Gastroesophageal sphincter (tissue), 4 donors: ENCODE measurements at regions not wholly inside any gene's neighbourhood (a gene's known extent, or its start where the extent isn't known, plus 50 kb on each side); places are given as distances from the start of the nearest gene placed in this dataset.

ENCODE experiments used
- ATAC-seq: fragments of 150-250 bp; one replicate; pipeline ENCODE4 v1.9.1; 2016; ENCODE audit warnings: mild to moderate bottlenecking, moderate library complexity
- H3K27ac ChIP-seq, 4 donors: fragments of 200-600 bp; sonication (generic) in 3 of 4; 1 replicate in 3 of 4; 2 replicates in 1 of 4; pipeline ENCODE4 v1.5.1; 2016 to 2019
- H3K27me3 ChIP-seq: fragments of 200-600 bp; sonication (generic); one replicate; pipeline ENCODE4 v1.5.1; 2019
- H3K36me3 ChIP-seq, 2 donors: fragments of 200-600 bp; sonication (generic); one replicate each; pipeline ENCODE4 v1.5.1; 2019; ENCODE audit warnings: control low read depth in 1 of 2
- H3K4me1 ChIP-seq, 3 donors: fragments of 200-600 bp; sonication (generic); 1 replicate in 2 of 3; 2 replicates in 1 of 3; pipeline ENCODE4 v1.5.1; 2016 to 2019; ENCODE audit warnings: control low read depth in 2 of 3
- H3K4me3 ChIP-seq, 2 donors: fragments of 200-600 bp; sonication (generic); one replicate each; pipeline ENCODE4 v1.5.1; 2019; ENCODE audit warnings: mild to moderate bottlenecking in 1 of 2, moderate library complexity in 1 of 2
- H3K9me3 ChIP-seq, 3 donors: fragments of 200-600 bp; sonication (generic); one replicate each; pipeline ENCODE4 v1.5.1; 2017 to 2019; ENCODE audit warnings: control low read depth in 2 of 3
- EP300 ChIP-seq: sonication (generic); formaldehyde crosslinking; IDR thresholded peaks from one replicate; pipeline ENCODE4 v1.6.1; 2017; ENCODE audit warnings: antibody characterized with exemption, mild to moderate bottlenecking
- POLR2A ChIP-seq, 2 donors: fragments of 450-650 bp; IDR thresholded peaks; one replicate each; pipeline ENCODE4 v1.6.1; 2017; ENCODE audit warnings: antibody characterized with exemption in 2 of 2, mild to moderate bottlenecking in 2 of 2, moderate library complexity in 1 of 2
- POLR2AphosphoS5 ChIP-seq: sonication (generic); formaldehyde crosslinking; IDR thresholded peaks from one replicate; pipeline ENCODE4 v1.6.1; 2017; ENCODE audit warnings: antibody characterized with exemption
- WGBS, 2 donors: methylation state at CpG; one replicate each; pipeline ENCODE4 v1.1.5; 2018; ENCODE audit warnings: low coverage in 1 of 2; 5-methylcytosine and 5-hydroxymethylcytosine counted together
- TF ChIP-seq, protein P1 (sequence below), 4 experiments: fragments of 200-600 bp in 2 of 4; fragments of 450-650 bp in 2 of 4; sonication (generic) in 1 of 4; IDR thresholded peaks; one replicate each; pipeline ENCODE4 v1.5.1; 2017 to 2019; ENCODE audit warnings: antibody characterized with exemption in 4 of 4, mild to moderate bottlenecking in 2 of 4, moderate library complexity in 2 of 4

DNA sequence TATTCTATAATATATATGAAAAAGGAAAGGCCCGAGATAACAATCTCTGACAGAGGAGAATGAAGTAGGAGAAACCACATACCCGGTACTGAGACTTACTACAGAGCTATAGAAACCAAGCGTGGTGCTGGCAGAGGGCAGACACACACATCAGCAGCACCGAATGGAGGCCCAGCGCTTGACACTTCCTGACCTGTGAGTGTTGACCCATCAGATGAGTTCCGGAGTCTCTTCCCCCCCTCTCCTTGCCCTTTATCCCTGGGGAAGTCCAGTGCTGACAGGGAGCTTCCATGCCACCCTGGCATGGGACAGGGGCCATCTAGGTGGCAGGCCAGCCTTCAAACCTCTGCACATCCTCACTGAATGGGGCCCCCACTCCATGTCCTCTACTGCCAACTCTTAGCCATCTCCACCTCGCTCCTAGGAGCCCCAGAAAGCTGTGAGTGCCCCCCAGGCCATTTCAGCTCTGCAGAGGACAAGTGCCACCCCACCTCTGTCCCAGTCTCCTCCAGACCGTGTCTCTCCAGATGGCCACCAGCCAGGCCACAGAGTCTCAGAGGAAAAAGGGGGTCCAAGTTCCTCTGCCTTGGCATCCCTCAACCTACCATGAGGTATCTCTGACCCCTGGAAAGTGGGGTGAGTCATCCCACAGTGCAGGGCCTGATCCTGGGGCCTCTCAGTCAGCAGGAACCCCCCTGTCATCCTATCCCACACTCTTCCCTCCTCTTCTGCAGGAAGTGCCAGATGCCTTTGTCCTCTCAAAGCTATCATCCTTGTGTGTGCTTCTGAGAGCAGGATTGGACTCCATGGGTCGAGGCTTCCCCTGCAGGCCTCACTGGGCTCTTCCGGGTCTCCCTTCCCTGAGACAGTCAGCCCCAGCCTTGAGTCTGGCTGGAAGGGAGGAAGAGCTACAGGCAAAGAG lies 116.5 kb upstream of the ALDH1A3 start:
- WGBS, 2 donors: 85 to 88% methylated on average over 2 to 8 of the region's 10 CpGs
- H3K27me3 ChIP-seq: peaks cover 5% of the 10 kb centered on the region
- H3K36me3 ChIP-seq: no peaks in the 10 kb centered on the region
- H3K9me3 ChIP-seq: no peaks in the 10 kb centered on the region
- H3K4me3 ChIP-seq: no peak overlapping the region
- H3K4me1 ChIP-seq: peaks cover 0 to 15% (median 0%) of the 10 kb centered on the region in 3 donors
- ATAC-seq: no peak
- TF ChIP-seq EP300 (no peak), POLR2AphosphoS5 (no peak), POLR2A (IDR thresholded peaks at IDR 0.05) (no peak)
- TF ChIP-seq, protein P1, sequence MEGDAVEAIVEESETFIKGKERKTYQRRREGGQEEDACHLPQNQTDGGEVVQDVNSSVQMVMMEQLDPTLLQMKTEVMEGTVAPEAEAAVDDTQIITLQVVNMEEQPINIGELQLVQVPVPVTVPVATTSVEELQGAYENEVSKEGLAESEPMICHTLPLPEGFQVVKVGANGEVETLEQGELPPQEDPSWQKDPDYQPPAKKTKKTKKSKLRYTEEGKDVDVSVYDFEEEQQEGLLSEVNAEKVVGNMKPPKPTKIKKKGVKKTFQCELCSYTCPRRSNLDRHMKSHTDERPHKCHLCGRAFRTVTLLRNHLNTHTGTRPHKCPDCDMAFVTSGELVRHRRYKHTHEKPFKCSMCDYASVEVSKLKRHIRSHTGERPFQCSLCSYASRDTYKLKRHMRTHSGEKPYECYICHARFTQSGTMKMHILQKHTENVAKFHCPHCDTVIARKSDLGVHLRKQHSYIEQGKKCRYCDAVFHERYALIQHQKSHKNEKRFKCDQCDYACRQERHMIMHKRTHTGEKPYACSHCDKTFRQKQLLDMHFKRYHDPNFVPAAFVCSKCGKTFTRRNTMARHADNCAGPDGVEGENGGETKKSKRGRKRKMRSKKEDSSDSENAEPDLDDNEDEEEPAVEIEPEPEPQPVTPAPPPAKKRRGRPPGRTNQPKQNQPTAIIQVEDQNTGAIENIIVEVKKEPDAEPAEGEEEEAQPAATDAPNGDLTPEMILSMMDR (IDR thresholded peaks at IDR 0.05): no peak
- no peak overlapping the region for H3K27ac ChIP-seq

DNA sequence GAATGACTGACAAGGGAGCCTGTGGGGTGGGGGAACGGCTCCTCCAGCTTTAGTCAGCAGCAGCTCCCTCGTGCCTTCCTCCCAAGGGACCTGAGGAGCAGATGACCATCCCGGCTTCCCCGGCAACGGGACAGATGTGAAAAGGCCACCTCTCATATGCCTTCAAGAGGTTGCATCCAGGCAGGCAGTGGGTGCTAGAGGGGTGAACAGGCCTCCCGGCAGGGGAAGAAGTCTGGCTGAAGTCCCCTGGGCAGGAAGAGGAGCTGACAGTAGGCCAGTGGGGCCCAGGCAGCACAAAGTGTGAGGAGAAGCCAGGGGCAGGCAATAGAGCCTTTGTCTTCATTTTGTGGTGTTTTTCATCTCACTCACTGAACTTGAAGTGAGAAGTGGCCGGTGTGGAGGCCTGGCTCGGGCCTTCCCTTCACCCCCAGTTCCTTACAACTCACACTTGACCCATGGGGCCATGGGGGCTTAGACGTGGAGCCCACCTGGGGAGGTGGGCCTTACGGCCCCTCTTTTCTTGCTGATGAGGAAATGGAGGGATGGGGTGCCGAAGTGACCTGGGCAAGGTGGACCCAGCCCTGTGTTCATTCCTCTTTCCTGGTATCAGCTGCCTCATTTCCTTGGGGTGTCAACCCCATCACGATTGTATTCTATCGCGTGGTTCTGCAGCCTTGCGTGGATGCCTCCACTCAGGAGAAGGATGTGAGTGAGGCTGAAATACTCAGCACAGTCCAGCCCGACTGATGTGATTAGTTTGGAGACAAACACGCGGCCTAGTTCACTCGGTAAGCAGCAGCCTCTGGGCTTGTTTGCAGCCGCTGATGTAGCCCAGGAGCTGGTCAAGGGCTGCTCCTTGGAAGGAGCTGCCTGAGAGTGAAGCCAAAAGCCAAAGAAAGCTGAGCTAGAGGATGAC lies 115.5 kb upstream of the ALDH1A3 start:
- no peak for ATAC-seq
- Histone ChIP-seq H3K27me3 (peaks cover 9% of the 10 kb centered on the region), H3K4me3 (no peak overlapping the region), H3K36me3 (no peaks in the 10 kb centered on the region), H3K27ac (no peak overlapping the region), H3K4me1 (peaks cover 0 to 10% (median 0%) of the 10 kb centered on the region in 3 donors), H3K9me3 (no peaks in the 10 kb centered on the region)
- TF ChIP-seq POLR2AphosphoS5: no peak
- TF ChIP-seq EP300: no peak
- TF ChIP-seq POLR2A (IDR thresholded peaks at IDR 0.05): no peak
- TF ChIP-seq, protein P1 (IDR thresholded peaks at IDR 0.05): no peak
- 80 to 87% methylated on average over 3 to 13 of the region's 20 CpGs for WGBS, 2 donors

DNA sequence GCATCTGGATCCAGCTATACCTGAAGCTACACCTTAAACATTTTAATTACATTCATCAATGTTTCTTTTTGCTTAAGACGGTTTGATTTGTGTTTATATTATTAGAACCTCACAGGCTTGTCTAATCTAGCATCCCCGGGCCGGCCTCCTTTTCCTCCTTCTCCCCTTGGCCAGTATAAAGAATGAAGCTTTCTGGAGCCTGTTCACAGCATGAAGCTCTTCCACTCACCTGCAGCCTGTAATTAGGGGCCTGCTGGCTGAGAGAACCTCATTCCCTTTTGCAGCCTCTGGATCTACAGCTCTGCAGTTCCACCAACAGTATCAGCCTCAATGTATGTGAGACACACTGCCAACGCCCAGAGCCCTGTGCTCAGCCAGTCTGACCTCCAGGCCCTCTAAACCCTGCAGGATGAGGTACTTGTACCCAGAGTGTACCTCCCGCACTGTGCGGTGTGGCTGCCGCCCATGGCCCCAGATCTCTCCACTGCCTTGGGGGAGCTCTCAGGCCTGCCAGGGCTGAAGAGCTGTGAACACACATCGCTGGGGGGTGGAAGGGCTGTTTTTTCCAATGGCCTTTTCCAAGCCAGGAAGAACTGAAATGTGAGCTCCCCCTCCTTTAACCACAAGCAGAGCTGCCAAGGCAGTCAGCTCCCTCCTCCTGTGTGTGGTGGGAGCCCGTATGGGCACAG lies 114.7 kb upstream of the ALDH1A3 start:
- H3K36me3 ChIP-seq: no peaks in the 10 kb centered on the region
- H3K9me3 ChIP-seq: no peaks in the 10 kb centered on the region
- H3K4me3 ChIP-seq: no peak overlapping the region
- no peak overlapping the region for H3K27ac ChIP-seq
- WGBS, 2 donors: 71 to 75% methylated on average over 3 to 4 of the region's 9 CpGs
- H3K27me3 ChIP-seq: peaks cover 6% of the 10 kb centered on the region
- peaks cover 0 to 2% (median 0%) of the 10 kb centered on the region in 3 donors for H3K4me1 ChIP-seq
- TF ChIP-seq, protein P1 (IDR thresholded peaks at IDR 0.05): no peak
- TF ChIP-seq POLR2AphosphoS5 (no peak), EP300 (no peak), POLR2A (IDR thresholded peaks at IDR 0.05) (no peak)
- ATAC-seq: no peak

DNA sequence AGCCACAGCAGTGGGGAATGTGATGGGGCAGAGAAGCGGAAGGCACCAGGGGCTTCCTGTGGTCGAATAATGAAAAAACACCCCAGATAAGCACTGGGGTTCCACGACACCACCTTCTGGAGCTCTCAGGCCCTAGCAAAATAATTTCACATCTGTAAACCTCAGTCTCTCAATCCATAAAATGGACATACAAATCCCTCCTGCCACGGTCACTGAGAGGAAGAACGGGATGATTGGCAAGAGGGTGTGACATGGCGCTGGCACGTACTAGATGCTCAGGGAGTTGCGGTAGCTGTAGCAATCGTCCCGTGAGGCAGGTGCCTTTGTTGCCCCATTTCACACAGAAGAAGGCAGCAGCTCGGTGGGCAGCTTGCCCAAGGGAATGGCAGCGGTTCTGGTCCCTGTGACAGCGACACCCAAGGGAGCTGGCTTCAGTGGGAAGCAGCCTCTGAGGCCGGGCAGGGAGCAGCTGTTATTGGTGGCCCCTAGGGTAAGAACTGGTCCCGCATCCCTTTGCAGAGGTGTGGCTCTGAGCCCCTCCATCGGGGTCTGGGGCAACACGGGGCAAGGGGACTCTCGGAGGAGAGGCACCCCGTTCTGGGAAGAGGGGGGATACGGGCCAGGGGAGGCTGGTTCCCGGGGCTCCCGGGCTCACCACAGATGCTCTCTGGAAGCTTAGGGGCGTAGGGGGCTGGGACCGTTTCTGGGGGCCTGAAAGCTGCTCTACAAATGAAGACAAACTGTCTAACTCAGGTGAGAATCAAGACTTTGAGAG lies 114.0 kb upstream of the ALDH1A3 start:
- ATAC-seq: no peak
- Histone ChIP-seq H3K27me3 (peaks cover 4% of the 10 kb centered on the region), H3K27ac (no peak overlapping the region), H3K36me3 (no peaks in the 10 kb centered on the region), H3K4me1 (no peaks in the 10 kb centered on the region), H3K4me3 (no peak overlapping the region), H3K9me3 (no peaks in the 10 kb centered on the region)
- 65 to 97% methylated on average over 5 to 9 of the region's 24 CpGs for WGBS, 2 donors
- TF ChIP-seq POLR2AphosphoS5 (no peak), EP300 (no peak), POLR2A (IDR thresholded peaks at IDR 0.05) (no peak)
- TF ChIP-seq, protein P1 (IDR thresholded peaks at IDR 0.05): no peak
